DMS114 treated with DMSO at 0.1 percent for 48 hours (cell line): ENCODE measurements at regions not wholly inside any gene's neighbourhood (a gene's known extent, or its start where the extent isn't known, plus 50 kb on each side); places are given as distances from the start of the nearest gene placed in this dataset.
"Not testable (repeated sequence)": the region's sequence is repeated elsewhere in the genome, so short reads cannot be mapped to it uniquely, and the experiment has no call there.

ENCODE experiments used
- DNase-seq: peaks from one replicate; lab custom pipeline; 2025; ENCODE audit not compliant: unreplicated experiment; lab: John Stamatoyannopoulos, UW

DNA sequence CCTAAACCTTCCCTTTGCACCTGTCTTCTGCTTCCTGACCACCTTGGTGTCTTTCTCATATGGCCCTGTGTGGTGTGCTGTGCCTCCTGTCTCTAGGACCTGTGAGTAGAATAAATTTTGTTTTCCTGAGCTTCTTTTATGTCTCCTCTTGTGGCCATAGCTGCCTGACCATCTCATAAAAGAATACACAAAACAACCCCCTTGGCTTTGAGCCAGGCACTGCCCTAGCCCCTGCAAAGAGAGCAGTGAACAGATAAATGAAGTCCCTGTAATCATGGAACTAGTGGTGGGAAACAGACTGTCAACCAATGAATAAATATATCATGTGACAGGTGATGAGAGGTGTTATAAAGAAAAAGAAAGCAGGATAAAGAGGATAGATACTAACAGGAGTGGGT is 485.1 kb downstream of the CSNK1G3 start:
- DNase-seq = no peak

DNA sequence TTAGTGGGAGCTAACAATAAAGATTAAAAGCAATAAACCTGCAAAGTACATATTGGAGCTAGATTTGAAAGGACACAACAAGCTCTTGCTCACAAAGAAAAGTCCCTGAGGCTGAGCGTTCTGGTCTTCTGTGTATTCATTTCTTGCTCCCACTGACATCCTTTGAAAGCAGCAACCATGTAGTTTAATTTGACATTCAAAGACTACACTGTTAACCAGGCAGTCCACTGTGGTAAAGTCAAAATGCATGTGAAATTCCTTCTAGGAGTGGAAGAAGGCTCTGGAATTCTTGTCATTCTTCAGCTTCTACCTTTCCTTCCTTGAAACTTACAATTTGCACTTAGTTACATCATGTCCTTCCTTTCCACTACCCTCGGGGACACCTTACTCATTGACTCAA is 480.7 kb downstream of the CSNK1G3 start:
- DNase-seq = no peak

DNA sequence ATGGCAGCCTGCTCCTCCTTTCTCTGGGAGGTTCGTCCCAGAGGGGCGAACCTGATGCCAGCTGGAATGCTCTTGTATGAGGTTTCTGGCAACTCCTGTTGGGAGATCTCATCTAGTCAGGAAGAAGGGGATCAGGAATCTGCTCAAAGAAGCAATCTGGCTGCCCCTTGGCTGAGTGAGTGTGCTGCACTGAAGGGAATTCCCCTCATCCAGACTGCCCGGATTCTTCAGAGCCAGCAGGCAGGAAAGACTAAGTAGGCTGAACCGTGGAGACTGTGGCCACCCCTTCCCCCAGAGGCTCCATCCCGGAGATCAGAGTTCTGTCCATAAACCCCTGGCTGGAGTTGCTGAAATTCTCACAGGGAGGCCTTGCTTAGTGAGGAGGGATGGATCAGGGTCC is 476.0 kb downstream of the CSNK1G3 start:
- no peak for DNase-seq

DNA sequence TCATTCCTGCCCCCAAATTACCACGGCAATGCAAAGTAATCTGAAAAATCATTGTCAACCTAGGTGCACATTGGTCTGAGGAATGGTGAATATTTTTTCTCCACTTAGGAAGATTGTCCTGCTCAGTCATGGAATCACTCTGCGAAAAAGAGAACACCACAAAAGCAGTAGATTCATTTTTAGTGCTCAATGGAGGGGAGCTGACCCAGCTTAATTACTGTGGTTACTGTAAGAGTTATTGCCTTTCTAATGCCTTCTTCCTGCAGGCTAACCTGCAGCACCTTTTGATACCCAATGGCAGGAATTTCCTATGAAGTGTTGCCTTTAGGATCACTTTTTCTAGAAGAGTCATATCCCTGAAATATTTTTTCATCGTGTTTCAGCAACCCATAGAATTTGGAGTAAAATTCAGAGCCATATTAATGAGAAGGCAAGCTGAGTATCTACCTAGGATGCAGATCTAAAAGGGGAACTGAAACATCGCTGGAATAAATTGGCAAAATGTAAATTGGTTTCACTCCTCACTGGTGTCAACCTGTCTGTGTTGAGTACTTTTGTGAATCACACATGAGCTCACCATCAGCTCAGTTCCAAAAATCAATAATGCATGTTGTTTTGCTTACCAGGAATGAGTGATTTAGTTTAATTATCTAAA is 464.5 kb downstream of the CSNK1G3 start:
- DNase-seq = no peak

- not testable (repeated sequence) for DNase-seq
Measured at GRCh38 chr5:123975521-123975920, 463.5 kb downstream of the CSNK1G3 start.

GRCh38 chr5:123966781-123967180 is 454.8 kb downstream of the CSNK1G3 start:
- DNase-seq = no peak

DNA sequence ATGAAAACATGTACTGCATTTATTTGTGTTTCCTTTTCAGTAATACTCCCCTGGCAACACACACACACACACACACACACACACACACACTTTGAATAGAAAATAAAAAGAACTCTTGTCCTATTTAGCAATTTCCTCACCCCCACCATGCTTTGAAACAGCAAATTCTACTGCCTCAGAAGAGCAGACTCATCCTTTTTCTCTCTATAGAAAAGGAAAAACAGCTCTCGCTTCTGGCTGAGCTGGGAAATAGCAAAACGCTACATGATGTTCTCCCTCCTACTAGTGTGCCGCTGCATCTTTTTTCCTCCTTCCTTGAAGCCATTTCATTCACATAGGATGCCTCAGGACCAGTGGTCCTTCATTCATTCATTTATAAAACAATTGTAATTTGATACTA is 453.6 kb downstream of the CSNK1G3 start:
- DNase-seq = no peak

DNA sequence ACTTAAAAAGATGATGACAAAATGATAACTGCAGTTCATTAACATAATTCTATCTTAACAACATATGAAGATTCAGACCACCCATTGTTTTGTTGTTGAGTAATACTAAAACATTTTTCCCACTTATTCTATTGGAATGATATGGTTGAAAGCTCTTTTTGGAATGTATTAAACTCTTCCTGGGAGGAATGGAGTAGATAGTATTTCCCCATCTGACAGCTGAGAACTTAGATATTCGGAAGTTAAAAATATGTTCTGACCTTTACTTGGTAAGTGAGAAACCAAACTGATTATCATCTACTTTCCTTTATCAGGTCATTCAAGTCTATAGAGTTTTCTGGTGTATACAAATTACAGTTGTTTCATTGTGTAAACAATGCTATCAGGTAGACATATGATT is 452.9 kb downstream of the CSNK1G3 start:
- DNase-seq = no peak

DNA sequence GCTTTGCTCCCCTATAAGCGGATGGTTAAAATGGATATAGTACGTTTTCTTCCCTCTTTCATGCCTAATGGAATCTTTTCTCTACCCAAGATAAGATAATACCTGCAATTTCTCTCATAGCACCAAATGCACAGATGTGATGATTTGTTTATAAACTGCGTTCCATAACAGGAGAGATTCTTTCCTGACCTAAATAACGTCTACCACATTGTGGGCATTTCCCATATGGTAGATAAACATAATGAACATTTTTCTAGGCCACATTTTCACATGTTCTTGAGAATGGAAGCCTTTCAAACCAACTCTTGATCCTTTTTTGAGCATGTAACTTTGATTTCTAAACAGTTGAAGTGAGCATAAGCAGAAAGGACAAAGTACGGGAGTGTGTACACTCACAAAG is 448.5 kb downstream of the CSNK1G3 start:
- DNase-seq = no peak

- DNase-seq = no peak
Measured at GRCh38 chr5:123951582-123951977, 439.6 kb downstream of the CSNK1G3 start.

- no peak for DNase-seq
Measured at GRCh38 chr5:123950701-123951581, 439.0 kb downstream of the CSNK1G3 start.

DNA sequence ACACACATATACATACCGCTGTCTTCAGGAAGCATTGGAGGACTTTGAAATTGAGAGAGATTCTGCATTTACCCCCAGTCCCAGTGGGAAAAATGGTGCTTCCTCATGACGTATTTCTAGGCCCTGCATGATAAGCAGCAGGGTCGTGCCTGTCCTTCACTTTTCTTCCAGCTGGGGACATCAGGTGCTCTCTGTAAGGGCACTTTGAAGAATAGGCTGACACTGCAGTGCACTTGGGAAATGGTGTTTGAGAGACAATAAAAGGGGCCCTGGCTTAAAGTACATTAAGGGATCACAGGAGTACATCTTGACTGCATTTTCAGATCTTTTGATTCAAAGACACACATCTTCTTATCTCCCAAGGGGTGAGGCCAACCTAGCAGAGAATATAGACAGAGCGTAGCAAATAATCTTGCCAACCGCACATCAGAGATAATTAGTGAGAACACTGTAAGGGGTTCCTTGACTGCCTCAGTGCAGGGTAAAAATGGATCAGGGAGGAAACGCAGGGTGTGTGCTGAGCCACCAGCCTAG is 437.9 kb downstream of the CSNK1G3 start:
- no peak for DNase-seq

DNA sequence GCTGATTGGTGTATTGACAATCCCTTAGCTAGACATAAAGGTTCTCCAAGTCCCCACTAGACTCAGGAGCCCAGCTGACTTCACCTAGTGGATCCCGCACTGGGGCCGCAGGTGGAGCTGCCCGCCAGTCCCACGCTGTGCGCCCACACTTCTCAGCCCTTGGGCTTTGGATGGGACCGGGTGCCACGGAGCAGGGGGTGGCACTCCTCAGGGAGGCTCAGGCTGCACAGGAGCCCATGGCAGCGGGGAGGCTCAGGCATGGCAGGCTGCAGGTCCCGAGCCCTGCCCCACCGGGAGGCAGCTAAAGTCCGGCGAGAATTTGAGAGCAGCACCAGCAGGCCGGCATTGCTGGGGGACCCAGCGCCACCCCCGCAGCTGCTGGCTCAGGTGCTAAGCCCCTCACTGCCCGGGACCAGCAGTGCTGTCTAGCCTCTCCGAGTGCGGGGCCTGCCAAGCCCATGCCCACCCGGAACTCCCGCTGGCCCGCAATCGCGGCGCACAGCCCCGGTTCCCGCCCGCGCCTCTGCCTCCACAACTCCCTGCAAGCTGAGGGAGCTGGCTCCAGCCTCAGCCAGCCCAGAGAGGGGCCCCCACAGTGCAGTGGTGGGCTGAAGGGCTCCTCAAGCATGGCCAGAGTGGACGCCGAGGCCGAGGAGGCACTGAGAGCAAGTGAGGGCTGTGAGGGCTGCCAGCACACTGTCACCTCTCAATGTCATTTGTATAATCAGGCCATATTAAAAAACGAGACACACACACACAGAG is 437.2 kb downstream of the CSNK1G3 start:
- DNase-seq = no peak

DNA sequence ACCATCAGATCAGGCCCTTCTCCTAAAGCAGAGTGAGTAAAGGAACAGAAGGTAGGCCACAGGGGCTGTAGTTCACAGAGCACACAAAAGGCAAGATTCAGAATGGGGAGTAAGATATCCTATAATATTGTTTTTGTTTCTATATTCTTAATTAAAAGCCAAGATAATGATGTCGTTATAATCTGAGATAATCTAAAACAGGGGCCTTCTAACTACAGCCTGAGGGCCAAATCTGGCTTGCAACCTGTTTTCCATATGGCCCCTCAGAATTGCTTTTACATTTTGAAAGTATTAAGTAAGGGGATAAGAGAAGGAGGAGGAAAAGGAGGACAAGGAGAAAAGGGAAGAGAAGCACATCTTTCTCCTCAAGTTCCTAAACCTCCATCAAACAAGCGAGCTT is 435.8 kb downstream of the CSNK1G3 start:
- DNase-seq = no peak

- no peak for DNase-seq
Measured at GRCh38 chr5:123945548-123945947, 433.6 kb downstream of the CSNK1G3 start.

DNA sequence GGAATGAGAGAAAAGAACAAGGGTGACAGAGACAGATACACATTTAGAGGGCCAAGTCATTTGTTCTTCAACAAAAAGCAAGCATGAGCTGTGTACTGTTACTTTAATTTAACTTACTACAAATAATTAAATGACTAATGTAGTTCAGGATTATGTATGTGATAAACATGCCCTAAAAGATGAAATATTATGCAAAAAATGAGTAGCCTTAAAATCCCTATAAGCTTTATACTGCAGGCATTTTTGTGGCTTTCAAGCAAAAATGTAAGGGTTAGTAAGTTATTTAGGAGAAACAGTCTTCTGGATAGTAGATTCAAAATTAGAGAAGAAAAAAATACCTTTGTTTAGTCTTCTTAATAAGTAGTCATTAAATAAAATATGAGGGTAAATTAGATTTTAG is 431.2 kb downstream of the CSNK1G3 start:
- DNase-seq = no peak

GRCh38 chr5:123940416-123940815 is 428.4 kb downstream of the CSNK1G3 start:
- no peak for DNase-seq

GRCh38 chr5:123937230-123937629 is 425.3 kb downstream of the CSNK1G3 start:
- DNase-seq = no peak

- DNase-seq = no peak
Measured at GRCh38 chr5:123936548-123936947, 424.6 kb downstream of the CSNK1G3 start.

GRCh38 chr5:123933812-123934211 is 421.8 kb downstream of the CSNK1G3 start:
- DNase-seq = not testable (repeated sequence)

- DNase-seq = no peak
Measured at GRCh38 chr5:123929055-123929474, 417.1 kb downstream of the CSNK1G3 start.
